Type B pancreatic cell (in vitro differentiated cells): ENCODE measurements at regions not wholly inside any gene's neighbourhood (a gene's known extent, or its start where the extent isn't known, plus 50 kb on each side); places are given as distances from the start of the nearest gene placed in this dataset.

Source experiments
- DNase-seq: peaks from one replicate; pipeline ENCODE4 v3.0.0; 2021; ENCODE audit warnings: mixed read lengths; ENCODE audit not compliant: unreplicated experiment; ENCODE audit errors: extremely low spot score
- H3K27ac Mint-ChIP-seq: 2 replicates; pipeline ENCODE4 v1.8.0; 2021; ENCODE audit warnings: mild to moderate bottlenecking, mixed read lengths
- H3K27me3 Mint-ChIP-seq: 2 replicates; pipeline ENCODE4 v1.8.0; 2021; ENCODE audit warnings: mixed read lengths
- H3K36me3 Mint-ChIP-seq: 2 replicates; pipeline ENCODE4 v1.8.0; 2021; ENCODE audit warnings: mixed read lengths
- H3K4me1 Mint-ChIP-seq: one replicate; pipeline ENCODE4 v1.8.0; 2021; ENCODE audit warnings: mixed read lengths; ENCODE audit not compliant: unreplicated experiment
- H3K4me3 Mint-ChIP-seq: 2 replicates; pipeline ENCODE4 v1.8.0; 2021; ENCODE audit warnings: mild to moderate bottlenecking, mixed read lengths
- H3K9me3 Mint-ChIP-seq: 2 replicates; pipeline ENCODE4 v1.8.0; 2021; ENCODE audit warnings: mixed read lengths
- TF ChIP-seq, protein P1 (sequence below): fragments of 200-600 bp; sonication (generic); conservative IDR thresholded peaks from 2 replicates; pipeline ENCODE4 v1.5.0; 2021; ENCODE audit warnings: antibody characterized with exemption, mild to moderate bottlenecking

DNA sequence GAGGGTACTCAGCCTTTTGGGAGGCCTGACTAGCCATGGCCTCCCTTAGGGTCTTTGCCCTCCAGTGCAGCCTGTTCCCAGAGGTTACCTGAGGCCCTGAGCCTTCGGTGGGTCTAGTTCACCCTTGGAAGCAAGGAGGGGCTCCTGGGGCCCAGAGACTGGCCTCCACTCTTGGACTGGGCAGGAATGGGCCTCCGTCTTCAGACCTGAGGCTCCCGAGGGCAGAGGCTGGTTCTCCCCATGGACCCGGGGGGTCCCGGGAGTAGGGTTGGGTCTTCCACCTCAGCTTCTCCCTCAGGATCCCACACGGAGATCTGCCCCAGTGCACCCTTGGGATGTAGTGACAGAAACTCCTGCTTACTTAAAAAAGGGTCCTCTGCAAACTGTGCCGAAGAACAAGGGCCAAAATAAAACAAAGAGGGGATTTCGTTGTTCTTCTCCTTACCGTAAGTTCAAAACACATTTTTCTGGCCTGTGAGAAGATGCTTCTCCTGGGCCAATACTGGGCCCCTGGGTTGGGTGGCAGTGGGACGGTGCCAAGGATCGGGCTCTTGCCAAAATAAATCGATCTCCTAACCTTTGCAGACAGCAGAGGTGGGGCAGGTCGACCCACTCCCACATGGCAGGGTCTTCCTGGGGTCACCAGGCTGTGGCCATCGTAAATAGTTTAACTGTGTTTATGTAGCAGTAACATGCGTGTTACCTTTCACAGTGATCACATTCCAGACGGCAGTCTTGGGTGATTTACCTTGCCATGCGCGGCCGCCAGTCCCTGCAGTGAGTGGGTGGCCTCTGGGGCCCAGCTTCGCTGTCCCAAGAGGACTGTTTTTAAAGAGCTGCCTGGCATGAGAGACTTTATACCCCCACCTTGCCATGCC is 151.8 kb downstream of the VEGFA start:
- H3K36me3 Mint-ChIP-seq = no peaks in the 10 kb centered on the region
- no peaks in the 10 kb centered on the region for H3K9me3 Mint-ChIP-seq
- no peak overlapping the region for H3K4me3 Mint-ChIP-seq
- H3K4me1 Mint-ChIP-seq = peaks cover 12% of the 10 kb centered on the region
- H3K27me3 Mint-ChIP-seq = no peaks in the 10 kb centered on the region
- H3K27ac Mint-ChIP-seq = no peak overlapping the region
- DNase-seq = no peak
- TF ChIP-seq, protein P1, sequence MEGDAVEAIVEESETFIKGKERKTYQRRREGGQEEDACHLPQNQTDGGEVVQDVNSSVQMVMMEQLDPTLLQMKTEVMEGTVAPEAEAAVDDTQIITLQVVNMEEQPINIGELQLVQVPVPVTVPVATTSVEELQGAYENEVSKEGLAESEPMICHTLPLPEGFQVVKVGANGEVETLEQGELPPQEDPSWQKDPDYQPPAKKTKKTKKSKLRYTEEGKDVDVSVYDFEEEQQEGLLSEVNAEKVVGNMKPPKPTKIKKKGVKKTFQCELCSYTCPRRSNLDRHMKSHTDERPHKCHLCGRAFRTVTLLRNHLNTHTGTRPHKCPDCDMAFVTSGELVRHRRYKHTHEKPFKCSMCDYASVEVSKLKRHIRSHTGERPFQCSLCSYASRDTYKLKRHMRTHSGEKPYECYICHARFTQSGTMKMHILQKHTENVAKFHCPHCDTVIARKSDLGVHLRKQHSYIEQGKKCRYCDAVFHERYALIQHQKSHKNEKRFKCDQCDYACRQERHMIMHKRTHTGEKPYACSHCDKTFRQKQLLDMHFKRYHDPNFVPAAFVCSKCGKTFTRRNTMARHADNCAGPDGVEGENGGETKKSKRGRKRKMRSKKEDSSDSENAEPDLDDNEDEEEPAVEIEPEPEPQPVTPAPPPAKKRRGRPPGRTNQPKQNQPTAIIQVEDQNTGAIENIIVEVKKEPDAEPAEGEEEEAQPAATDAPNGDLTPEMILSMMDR = no peak

DNA sequence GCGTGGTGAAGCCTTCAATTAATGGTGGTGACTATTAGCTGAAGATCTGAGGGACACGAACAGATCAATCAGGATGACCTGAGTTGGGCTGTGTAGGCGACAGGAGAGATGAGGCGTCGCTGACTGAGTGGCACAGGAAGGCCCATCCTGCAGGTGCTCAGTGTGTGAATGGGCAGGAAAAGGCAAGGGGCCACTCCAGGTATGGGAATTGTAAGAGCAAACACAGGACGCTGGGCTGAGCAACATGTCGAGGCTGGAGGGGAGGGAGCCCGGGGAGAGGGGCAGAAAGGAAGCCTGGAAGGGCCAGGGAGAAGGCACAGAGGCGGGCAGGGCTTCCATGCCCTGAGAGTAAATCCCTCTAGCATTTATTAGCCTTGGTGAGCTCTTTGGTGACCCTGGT is 151.0 kb downstream of the VEGFA start:
- Mint-ChIP-seq H3K27me3 (no peaks in the 10 kb centered on the region), H3K9me3 (no peaks in the 10 kb centered on the region), H3K36me3 (no peaks in the 10 kb centered on the region), H3K4me3 (no peak overlapping the region), H3K27ac (no peak overlapping the region), H3K4me1 (peaks cover 6% of the 10 kb centered on the region)
- no peak for DNase-seq
- TF ChIP-seq, protein P1 = no peak

DNA sequence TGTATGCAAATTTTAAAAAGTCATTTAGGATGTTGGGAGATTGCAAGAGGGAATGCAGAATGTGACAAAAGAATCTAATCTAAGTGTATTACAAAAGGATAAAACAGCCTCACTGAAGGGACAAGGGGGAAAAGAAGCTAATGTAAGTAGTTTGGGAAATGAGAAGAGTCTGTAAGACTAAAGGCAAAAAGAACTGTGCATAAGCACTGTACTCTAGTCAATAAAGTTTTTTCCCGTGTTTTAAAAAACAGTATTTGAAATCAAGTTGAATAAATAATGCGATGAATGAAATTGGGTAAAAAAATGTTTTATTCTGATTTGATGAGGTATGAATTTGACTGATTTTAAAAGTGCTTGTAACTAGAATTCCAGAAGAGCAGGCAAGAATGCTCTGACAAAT is 149.8 kb downstream of the VEGFA start:
- Mint-ChIP-seq H3K27ac (no peak overlapping the region), H3K4me3 (no peak overlapping the region), H3K36me3 (no peaks in the 10 kb centered on the region), H3K4me1 (peaks cover 11% of the 10 kb centered on the region), H3K27me3 (peaks cover 4% of the 10 kb centered on the region), H3K9me3 (no peaks in the 10 kb centered on the region)
- DNase-seq = no peak
- TF ChIP-seq, protein P1 = no peak

DNA sequence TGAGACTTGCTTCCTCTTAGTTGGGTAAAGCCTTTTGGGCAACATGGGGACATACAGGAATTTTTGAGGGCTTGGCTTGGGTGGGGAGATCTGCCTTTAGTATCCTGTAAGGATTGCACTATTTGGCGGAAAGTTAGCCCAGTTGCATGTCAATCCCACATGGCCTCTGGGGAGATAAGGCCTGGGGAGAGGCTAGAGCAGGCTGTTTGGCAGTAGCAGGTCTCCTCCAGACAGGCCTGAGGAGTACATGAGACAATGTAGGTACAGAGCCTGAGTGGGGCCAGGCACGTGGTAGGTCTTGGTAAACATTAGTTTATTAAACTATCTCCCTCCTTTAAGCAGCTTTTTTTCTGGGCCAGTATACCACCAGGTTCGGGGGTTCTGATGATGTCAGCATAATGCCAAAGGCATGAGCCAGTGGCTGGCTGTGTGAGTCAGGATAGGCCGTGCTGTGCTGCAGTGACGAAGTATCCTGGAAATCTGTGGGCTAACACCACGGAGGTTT is 147.9 kb downstream of the VEGFA start:
- no peaks in the 10 kb centered on the region for H3K9me3 Mint-ChIP-seq
- H3K4me3 Mint-ChIP-seq = no peak overlapping the region
- H3K27me3 Mint-ChIP-seq = peaks cover 4% of the 10 kb centered on the region
- H3K27ac Mint-ChIP-seq = no peak overlapping the region
- DNase-seq = no peak
- TF ChIP-seq, protein P1 = no peak
- H3K4me1 Mint-ChIP-seq = peaks cover 11% of the 10 kb centered on the region
- no peaks in the 10 kb centered on the region for H3K36me3 Mint-ChIP-seq

DNA sequence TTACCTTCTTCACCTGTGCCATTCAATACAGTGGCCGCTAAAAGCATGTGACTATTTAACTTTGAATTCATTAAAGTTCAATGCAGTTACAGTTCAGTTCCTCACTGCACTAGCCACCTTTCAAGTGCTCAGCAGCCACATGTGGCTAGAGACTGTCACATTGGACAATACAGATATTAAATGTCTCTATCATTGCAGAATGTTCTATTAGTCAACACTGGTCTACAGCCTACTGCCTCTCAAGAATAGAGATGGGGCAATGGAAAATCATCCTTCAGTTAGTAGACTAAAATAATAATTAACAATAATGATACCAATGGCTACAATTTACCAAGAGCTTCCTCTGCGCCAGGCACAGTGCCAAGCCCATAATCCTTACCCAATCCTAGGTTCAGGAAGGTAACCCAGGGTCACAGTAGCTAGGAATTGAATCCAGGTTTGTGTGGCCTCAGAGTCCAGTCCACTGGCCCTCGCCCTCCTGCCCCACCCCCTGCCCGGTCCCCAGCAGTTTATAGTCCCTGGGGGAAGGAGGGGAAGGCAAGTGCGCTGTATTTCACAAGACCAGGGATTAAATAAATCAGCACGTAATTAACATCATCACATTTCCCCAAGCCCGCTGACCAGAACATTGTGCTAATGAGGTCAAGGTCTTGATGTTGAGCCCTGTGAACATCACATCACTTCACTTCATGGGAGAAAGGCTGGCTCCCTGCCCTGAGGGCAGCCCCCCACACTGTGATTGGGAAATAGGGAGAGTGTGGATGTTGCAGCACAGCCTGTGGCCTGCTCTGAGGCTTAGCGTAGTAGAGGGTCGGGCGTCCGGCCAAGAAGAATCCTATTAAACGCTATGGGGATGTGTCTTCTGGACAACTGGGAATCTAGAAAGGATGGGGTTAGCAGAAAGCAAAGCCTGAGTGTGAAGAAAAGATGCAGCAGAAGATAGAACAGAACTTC is 147.2 kb downstream of the VEGFA start:
- no peak for DNase-seq
- TF ChIP-seq, protein P1 = no peak
- Mint-ChIP-seq H3K4me3 (no peak overlapping the region), H3K27me3 (peaks cover 4% of the 10 kb centered on the region), H3K27ac (no peak overlapping the region), H3K4me1 (peaks cover 15% of the 10 kb centered on the region), H3K9me3 (no peaks in the 10 kb centered on the region), H3K36me3 (no peaks in the 10 kb centered on the region)
